ENCODE measurements at regions not wholly inside any gene's neighbourhood (a gene's known extent, or its start where the extent isn't known, plus 50 kb on each side); places are given as distances from the start of the nearest gene placed in this dataset.

GRCh38 chr2:237022533-237022932, 63.2 kb upstream of the COPS8 start:
- DNase-seq: no peak

- no peak for DNase-seq
Measured at GRCh38 chr2:237024255-237024654, 61.4 kb upstream of the COPS8 start.

GRCh38 chr2:237025090-237025865, 60.4 kb upstream of the COPS8 start:
- DNase-seq: no peak

- DNase-seq: peak; percentile 45 to 63
Measured at GRCh38 chr2:237026981-237027711, 58.5 kb upstream of the COPS8 start.

- DNase-seq: no peak
Measured at GRCh38 chr2:237027712-237028029, 58.0 kb upstream of the COPS8 start.

GRCh38 chr2:237030382-237030781, 55.3 kb upstream of the COPS8 start:
- DNase-seq: no peak

GRCh38 chr2:237033536-237034060, 52.1 kb upstream of the COPS8 start:
- DNase-seq: no peak

GRCh38 chr2:237035781-237036475, 49.8 kb upstream of the COPS8 start:
- DNase-seq: no peak
